ENCODE measurements at regions not wholly inside any gene's neighbourhood (a gene's known extent, or its start where the extent isn't known, plus 50 kb on each side); places are given as distances from the start of the nearest gene placed in this dataset.
"Not testable (repeated sequence)": the region's sequence is repeated elsewhere in the genome, so short reads cannot be mapped to it uniquely, and the experiment has no call there.

DNA sequence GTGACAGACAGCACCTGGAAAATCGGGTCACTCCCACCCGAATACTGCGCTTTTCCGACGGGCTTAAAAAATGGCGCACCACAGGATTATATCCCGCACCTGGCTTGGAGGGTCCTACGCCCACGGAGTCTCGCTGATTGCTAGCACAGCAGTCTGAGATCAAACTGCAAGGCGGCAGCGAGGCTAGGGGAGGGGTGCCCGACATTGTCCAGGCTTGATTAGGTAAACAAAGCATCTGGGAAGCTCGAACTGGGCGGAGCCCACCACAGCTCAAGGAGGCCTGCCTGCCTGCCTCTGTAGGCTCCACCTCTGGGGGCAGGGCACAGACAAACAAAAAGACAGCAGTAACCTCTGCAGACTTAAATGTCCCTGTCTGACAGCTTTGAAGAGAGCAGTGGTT, 1370.0 kb downstream of the SUCLG1 start:
- not testable (repeated sequence) for DNase-seq

DNA sequence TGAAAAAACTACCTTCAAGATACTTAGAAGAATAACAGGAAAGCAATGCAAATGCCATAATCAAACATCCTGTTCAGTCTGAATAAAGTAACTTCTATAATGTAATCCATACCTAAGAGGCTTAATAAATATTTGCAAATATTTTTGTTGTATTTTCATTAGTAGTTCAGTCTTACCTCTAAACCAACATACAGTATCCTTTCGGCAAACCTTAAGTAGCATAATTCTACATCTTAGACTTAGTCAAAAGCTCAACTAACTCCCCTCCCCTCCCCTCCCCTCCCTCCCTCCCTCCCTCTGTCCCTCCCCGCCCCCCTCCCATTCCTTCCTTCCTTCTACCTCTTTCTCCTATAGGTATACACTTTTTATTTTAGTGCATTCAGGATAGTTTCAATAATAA, 1373.2 kb downstream of the SUCLG1 start:
- DNase-seq, result no peak

DNA sequence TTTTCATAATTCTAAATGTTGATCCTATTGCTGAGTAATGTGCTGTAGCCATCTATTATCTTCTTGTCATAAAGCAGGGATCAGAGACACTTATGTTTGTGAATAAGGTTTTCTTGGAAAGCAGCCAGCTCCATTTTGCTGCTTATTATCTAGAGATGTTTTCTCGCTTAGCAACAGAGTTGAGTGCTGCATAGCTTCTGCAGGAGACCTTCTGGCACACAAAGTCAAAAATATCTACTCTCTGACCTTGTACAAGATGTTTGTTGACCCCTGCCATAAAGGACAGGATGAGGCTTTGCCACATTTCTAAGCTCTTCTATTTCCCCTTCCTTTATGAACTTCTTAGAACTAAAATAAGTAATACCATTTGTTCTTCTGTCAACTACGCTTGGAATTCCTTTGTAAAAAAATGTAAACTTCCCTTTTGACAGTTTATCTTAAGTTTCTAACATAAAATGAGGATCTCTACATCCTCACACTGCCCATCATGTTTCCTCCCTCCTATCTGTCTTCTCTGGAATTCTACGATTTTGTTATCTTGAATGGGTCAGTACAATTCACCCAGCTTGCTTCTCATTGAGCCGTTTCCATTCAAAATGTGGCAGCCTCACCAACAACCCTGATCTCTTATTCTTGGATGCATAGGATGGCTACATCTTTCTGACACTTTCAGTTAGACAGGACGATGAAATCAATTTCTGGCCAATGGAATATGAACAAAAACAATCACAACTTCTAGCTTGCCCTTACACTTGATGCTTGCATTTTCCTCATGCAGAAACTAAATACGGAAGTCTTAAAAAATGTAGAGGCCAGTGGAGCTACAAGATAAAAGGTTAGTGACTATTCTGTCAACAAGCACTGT, 1377.0 kb downstream of the SUCLG1 start:
- peak; percentile 64 for DNase-seq

DNA sequence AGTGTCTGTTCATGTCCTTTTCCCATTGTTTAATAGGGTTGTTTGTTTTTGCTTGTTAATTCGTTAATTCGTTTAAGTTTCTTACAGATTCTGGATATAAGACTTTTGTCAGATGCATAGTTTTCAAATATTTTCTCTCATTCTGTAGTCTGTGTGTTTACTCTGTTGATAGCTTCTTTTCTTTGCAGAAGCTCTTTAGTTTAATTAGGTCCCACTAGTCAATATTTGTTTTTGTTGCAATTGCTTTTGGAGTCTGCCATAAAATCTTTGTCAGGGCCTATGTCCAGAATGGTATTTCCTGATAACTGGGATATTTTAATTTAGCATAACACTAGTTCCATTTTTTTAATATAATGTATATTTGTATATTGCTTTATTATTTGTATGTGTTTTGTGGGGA, 1380.1 kb downstream of the SUCLG1 start:
- no peak for DNase-seq

DNA sequence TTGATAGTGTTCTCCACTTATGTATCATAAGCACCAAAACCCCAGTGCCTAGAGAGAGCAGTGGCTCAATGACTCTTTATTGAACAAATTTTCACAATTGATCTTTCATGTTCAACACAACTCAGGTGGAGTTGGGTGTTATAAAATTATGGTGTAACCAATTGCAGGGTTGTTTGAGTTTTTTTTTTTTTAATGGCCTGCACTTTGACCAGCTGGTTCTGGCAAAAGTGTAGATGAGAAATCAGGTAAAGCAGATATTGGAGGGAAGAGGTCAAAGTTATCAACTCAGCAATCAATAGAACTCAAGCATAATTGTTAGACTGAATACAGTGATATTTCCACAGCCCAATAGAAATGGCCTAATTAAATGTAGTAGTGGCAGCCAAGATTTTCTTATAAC, 1386.3 kb downstream of the SUCLG1 start:
- no peak for DNase-seq

DNA sequence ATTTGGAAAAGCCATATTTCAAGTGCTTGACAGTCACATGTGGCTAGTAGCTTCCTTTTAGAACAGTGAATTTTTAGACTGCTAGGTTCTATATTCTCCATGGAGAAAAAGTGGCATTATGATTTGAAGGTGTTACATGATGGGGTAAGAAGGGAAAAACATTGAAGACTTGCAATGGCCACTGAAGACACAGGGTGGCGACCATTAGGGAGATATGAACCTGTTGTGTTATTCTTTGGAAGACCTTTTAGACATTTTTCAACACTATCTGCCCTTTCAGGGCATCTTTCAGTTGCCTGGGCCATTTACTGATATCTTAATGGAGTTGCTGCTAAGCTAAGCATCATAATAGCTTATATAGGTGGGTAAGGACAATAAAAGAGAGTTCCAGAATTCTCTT, 1387.2 kb downstream of the SUCLG1 start:
- DNase-seq, result no peak

DNA sequence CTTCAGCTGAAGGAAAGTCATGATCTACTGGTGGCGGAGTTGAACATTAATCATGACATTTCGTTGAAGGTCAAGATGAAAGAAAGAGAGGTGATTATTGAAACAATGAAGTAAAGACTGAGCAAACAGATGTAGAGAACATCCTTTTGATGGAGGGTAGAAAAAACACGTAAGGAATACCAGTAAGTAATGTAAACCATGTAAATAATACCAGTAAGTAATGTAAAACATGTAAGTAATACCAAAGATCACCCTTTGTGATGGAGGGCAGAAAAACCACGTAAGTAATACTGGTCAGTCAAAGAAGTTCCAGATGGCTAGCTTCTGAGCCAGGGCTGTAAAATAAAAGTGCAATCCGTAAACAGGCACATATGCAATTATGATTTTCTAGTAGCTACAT, 1387.7 kb downstream of the SUCLG1 start:
- DNase-seq, result no peak

DNA sequence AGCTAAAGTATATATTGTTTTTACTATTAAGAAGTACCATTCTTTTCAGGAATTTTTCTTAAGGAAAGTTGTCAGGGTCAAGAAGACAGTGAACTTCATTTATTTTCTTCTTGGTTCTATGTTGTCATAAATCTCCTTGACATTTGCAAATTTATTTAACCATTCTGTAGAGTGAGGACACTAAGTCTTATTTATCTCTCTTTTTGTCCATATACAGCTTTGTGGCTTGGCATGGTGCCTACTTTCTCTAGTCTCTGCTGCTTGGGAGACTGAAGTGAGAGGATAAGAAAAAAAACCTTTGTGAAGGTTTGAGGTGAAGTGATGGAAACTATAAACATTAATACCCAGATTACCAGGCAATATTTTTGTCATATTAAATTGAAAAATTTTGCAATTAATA, 1389.4 kb downstream of the SUCLG1 start:
- no peak for DNase-seq

DNA sequence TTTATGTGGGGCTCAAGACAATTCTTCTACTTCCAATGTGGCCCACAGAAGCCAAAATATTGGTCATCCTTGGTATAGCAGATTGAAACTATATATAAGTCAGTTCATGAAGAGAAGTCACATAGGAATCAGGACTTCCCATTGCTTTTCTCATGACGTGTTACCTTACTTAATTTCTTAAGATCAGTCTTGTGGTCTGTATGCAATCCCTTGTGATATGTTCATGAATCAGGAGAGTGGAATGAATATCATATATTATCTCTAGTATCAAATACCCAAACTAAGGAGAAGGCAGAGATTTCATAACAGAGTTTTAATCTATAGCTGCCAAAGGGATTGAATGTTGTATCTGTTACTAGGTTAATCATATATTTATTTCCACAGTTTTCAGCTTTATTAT, 1390.4 kb downstream of the SUCLG1 start:
- DNase-seq, result no peak

DNA sequence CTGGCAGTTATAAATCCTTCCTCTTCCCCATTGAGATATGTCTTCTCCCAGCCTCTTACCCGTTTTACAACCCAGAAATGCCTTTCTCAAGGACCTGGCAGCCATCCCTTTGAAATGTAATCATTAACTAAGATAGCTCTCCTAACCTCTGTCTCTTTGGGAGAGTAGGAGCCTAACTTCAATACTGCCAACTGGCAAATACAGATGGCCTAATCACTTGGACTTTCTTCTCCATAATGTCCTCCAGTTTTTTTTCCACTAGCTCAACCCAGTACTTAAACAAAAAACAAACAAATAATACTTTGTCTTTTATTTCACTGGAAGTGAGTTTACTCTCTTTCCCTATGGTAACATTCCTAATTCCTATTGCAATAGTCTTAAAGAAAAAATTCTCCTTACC, 1391.1 kb downstream of the SUCLG1 start:
- DNase-seq, result no peak

DNA sequence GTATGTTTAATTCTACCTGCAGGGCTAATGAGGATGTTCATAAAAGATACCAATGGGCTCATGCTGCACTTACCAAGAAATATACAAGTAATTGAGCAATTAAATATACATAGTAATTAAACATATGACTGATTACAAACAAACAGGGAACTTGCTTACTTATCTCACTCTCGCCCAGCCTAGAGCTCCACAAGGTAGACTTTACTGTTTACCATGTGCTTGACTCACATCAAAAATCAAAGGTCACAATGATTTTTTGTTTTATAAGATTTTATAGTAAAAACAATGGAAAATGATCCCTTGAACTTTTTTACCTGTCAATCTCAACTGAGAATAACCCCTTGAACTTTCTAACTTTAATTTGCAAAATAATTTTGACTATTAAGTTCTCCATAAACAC, 1395.1 kb downstream of the SUCLG1 start:
- no peak for DNase-seq

DNA sequence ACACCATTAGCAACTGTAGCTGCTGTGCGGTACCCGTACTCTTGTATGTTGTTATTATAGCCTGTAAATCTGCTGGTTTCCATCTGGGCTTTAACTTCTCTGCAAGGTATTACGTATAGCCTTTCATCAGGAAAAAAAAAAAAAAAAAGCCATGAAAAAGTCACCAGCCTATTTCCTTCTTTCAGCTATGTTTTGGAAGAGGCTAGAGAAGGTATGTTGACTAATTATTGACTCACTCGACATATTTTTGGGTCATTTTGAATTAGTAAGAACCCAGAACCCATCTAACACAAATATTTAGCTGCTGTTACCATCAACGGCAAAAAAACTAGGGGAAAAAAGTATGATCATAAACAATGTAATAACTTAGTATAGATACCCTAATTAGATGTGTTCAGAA, 1395.6 kb downstream of the SUCLG1 start:
- no peak for DNase-seq

DNA sequence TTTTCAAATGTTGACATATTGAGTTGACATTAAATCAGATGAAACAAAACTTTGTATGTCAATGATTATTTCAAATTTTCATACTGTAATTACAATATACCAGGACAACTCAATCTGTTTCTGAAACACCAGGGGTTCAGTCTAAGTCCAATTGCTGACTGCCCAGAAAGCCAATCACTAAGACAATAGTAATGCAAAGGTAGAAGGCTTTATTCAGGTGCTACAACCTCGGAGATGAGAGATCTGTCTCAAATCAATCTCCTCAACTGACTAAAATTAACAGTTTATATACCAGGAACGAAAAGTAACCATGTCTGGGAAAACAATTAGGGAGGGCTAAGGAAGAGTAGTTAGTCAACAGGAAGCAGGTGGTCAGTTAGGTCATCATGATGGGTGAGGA, 1400.4 kb downstream of the SUCLG1 start:
- DNase-seq, result no peak

DNA sequence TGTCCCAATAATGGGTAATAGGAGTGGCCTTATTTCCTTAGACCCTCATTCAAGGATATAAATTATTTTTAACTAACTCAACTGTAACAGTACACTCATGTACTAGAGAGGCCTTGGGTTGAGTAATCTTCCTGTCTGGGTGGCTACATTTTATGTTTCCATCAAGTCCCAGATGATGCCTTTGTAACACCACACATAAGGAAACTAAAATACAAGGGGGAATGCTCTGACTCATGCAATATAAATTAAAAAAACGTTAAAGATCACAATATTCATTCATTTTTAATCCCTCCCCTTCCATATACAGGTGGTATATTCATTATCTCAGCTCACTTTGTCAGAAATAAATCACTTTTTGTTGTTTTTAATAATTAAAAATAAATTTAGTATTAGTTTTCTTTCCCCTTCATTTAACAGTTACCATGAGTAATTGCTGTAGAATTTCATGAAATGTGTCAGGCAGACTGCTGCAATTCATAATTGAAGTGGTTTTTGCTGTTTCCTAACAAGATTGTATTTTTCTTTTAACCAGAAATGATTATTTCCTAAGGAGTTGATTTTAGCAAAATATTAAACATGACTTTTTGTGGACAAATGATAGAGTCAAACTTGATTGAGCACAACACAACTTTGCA, 1403.6 kb downstream of the SUCLG1 start:
- DNase-seq, result no peak

DNA sequence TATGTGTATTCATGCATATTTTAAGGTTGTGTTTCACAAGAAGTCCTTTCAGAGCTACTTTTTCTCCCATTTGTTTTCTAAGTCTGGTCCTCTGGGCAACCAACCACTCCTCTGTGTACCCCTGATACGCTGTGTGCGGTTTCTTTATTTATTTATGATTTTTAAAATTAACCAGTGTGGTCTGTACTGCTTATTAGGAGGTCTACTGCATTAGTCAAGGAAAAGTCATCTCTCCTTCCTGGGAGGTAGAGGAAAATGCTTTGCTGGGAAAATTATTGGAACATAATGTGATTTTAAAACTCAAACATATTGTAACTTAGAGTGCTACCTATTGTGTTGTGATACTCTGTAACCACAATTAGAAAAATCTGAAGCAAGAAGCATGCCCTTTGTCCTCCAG, 1404.3 kb downstream of the SUCLG1 start:
- DNase-seq, result no peak

DNA sequence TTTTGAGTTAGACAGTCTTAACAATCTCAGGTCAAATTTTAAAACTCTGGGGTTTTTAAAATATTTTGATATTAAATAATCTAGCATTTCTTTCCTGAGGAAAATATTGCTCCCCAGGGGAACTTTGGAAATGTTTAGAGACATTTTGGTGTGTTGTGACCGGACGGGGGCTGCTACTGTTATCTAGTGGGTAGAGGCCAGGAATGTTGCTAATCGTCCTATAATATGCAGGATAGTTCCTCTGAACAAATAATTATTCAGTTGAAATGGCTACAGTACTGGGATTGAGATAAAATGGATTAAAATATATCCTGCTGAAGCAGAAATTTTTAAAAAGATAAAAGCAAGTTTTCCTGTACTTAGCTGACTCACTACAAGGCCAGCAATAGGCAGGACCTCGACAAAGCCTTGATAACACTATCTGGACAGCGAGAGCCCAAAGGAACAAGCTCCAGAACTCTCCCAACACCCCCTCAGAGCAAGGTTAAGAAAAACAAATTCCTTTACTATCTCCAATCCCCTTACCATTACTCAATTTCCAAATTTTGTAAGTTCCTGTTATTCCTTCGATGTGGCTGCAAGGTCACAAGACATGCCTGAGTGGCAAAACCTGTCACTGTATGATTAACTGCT, 1407.4 kb downstream of the SUCLG1 start:
- no peak for DNase-seq

DNA sequence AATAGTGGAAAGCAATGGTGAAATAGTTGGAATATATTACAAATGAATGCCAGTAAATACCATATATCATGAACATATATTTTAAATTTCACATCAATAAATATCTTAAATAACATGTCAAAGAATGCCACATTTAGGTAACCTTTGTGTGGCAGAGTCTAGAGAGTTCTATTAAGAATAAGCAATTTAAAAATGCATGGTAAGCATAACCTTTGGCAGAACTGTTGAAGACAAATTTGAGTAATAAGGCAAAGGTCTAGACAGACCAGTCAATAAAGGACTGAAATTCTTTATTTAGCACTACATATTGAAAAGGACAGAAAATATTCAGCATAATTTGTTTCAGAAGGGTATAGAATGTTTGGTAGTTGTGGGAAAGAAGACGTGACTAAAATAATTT, 1417.0 kb downstream of the SUCLG1 start:
- DNase-seq, result no peak

DNA sequence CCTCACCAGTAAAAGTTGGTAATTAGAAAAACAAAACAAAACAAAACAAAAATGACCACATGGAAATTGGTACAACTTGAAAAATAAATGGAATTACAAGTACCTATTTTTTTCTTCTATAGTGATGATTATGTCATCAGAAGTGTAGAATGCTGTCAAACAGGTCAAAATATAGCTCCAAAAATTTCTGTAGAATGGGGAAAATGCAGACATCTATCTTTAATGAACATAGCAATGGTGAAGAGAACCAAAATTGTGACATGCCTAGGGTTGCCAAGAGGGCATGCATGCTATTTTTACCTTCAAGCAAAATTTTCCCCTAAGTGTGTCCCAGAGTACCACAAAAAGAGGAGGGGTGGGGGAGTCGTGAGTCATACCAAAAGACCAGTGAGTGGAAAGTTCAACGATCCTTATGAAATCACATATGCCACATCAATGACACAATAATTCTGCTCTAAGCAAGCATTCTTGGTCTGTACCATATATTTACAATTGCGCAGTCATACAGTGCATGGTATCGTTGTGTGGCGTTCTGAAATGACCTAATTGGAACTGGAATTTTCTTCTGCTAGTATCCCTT, 1436.4 kb downstream of the SUCLG1 start:
- no peak for DNase-seq

DNA sequence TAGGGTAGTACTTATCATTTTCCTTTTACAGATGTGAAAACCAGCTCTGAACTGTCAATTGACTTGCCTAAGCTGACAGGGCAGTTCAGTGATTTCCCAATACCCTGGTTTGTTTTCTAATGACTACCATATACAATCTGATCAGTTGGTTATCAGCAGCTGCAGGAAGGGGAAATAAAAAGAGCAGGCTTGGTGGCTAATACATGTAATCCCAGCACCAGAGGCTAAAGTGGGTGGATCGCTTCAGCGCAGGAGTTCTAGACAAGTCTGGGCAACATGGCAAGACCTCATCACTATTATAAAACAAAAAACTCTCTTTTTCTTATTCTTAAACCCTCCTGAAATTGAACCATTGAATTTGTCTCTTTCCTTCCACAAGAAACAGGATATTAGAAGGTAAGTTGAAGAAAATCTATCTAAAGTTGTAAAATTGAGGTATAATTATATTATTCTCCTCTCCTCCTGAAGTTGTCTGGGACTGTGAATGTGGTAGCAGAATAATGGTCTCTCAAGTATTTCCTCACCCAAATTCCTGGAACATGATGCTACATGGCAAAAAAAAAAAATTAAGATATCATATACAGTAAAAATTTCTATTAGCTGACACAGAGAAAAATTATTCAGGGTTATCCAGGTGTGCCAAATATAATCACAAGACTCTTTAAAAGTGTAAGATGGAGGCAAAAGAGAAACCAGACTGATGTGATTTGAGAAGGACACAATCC, 1441.6 kb downstream of the SUCLG1 start:
- DNase-seq, result no peak

DNA sequence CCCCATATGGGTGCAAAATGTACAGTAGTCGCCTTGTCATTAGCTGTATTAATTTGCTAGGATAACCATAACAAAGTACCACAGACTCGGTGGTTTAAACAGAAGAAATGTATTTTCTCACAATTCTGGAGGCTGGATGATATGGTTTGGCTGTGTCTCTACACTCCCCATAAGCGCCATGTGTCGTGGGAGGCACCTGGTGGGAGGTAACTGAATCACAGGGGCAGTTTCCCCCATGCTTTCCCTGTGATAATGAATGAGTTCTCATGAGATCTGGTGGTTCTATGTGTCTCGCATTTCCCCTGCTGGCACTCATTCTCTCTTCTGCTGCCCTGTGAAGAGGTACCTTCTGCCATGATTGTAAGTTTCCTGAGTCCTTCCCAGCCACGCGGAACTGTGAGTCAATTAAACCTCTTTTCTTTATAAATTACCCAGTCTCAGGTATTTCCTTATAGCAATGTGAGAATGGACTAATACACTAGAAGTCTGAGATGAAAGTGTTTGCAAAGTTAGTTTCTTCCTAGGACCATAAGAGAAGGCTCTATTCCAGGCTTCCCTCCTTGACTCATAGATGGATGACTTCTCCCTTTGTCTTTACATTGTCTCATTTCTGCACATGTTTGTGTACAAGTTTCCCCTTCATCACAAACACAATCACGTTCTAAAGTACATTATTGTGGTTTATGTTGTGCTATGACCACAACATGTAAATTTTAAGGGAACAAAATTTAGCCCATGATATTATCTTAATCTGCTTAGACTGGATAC, 1442.6 kb downstream of the SUCLG1 start:
- no peak for DNase-seq

DNA sequence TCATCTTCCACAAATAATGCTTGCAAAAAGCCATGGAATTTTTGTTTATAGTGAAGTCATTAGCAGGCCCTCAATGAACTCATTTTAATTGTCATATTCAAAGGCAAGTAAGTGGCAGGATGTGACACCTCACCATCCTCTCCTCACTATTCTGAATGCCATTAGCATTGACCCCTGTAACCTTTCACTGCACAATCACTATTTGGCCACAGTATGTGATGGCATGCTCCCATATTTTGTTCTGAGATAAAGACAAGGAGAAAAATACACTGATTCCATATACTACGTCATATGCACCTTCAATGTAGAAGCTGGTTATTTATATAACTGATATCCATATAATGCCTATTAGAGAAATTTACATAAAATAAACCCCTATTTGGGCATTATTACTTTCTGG, 1443.2 kb downstream of the SUCLG1 start:
- no peak for DNase-seq

DNA sequence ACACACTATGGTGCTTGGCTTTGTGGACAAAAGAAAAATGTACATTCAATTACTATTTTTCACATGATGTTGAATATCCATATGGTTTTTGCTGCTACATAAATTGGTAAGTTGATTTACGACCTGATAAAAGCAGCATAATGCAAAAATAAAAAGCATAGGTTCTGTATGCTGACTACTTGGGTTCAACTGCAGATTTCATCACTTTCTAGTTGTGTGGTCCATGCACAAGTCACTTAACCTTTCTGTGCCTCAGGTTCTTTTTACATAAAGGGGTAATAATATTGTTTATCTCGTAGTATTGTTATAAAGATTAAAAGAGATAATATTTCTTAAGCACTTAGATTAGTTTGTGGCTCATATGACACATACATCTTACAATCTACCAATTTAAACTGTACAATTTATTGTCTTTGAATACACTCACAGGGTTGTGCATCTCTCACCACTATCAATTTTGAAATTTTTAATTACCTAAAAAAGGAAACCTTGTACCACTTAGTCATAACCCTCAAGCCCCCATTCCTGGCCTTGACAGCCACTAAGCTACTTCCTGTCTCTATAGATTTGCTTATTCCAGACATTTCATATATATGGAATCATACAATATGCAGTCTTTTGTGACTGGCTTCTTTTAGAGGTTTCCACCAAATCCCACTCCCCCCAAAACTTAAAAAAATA, 1443.9 kb downstream of the SUCLG1 start:
- no peak for DNase-seq

Data from NCI-H2081 treated with DMSO at 0.1 percent for 48 hours (cell line).